GM23338 (cell line): ENCODE measurements at regions not wholly inside any gene's neighbourhood (a gene's known extent, or its start where the extent isn't known, plus 50 kb on each side); places are given as distances from the start of the nearest gene placed in this dataset.
"Not testable (repeated sequence)": the region's sequence is repeated elsewhere in the genome, so short reads cannot be mapped to it uniquely, and the experiment has no call there.

Source experiments
- ATAC-seq: fragments of 200-7000 bp; cut with Tn5 transposase; 3 replicates; pipeline ENCODE4 v1.9.1; 2020
- DNase-seq: peaks from one replicate; pipeline ENCODE4 v3.0.0-alpha.2; 2015; ENCODE audit warnings: low spot score
- H2AFZ ChIP-seq: fragments of 200-600 bp; sonication (generic); 2 replicates; pipeline ENCODE4 v1.8.0; 2016; ENCODE audit warnings: antibody characterized with exemption, mild to moderate bottlenecking, moderate library complexity
- H3F3A ChIP-seq: fragments of 200-600 bp; sonication (generic); replicated peaks from 2 replicates; pipeline ENCODE4 v1.8.0; 2017; ENCODE audit warnings: antibody characterized with exemption, mixed run types, low read depth
- H3K27ac ChIP-seq: fragments of 200-600 bp; sonication (generic); 2 replicates; pipeline ENCODE4 v1.6.1; 2016; ENCODE audit warnings: low read depth
- H3K27me3 ChIP-seq: fragments of 200-600 bp; sonication (generic); 2 replicates; pipeline ENCODE4 v1.8.0; 2016; ENCODE audit warnings: mild to moderate bottlenecking, mixed run types, moderate library complexity; ENCODE audit not compliant: insufficient read depth
- H3K36me3 ChIP-seq: fragments of 200-600 bp; sonication (generic); 2 replicates; pipeline ENCODE4 v1.8.0; 2016; ENCODE audit warnings: mild to moderate bottlenecking; ENCODE audit not compliant: insufficient read depth
- H3K4me1 ChIP-seq: fragments of 200-600 bp; sonication (generic); 2 replicates; pipeline ENCODE4 v1.8.0; 2016; ENCODE audit warnings: mild to moderate bottlenecking, moderate library complexity; ENCODE audit not compliant: insufficient read depth
- H3K4me2 ChIP-seq: fragments of 200-600 bp; sonication (generic); 2 replicates; pipeline ENCODE4 v1.7.1; 2017; ENCODE audit warnings: mixed run types
- H3K4me3 ChIP-seq: fragments of 200-600 bp; sonication (generic); 2 replicates; pipeline ENCODE4 v1.6.1; 2016; ENCODE audit warnings: mixed run types
- H3K79me2 ChIP-seq: fragments of 200-600 bp; sonication (generic); replicated peaks from 2 replicates; pipeline ENCODE4 v1.8.0; 2017; ENCODE audit warnings: mild to moderate bottlenecking; ENCODE audit not compliant: insufficient read depth
- H3K9me2 ChIP-seq: fragments of 200-600 bp; sonication (generic); 2 replicates; pipeline ENCODE4 v1.8.0; 2017; ENCODE audit not compliant: insufficient read depth
- H4K20me1 ChIP-seq: fragments of 200-600 bp; sonication (generic); replicated peaks from 2 replicates; pipeline ENCODE4 v1.8.0; 2017; ENCODE audit warnings: mild to moderate bottlenecking; ENCODE audit not compliant: insufficient read depth
- H3K27ac Mint-ChIP-seq: 2 replicates; pipeline ENCODE4 v1.8.0; 2020; ENCODE audit warnings: inconsistent platforms, mild to moderate bottlenecking, moderate library complexity, mixed read lengths
- H3K27me3 Mint-ChIP-seq: 3 replicates; pipeline ENCODE4 v1.8.0; 2022; ENCODE audit warnings: low read depth, mild to moderate bottlenecking, moderate library complexity, mixed read lengths, inconsistent platforms; ENCODE audit not compliant: insufficient read depth, poor library complexity
- H3K36me3 Mint-ChIP-seq: 3 replicates; pipeline ENCODE4 v1.8.0; 2021; ENCODE audit warnings: low read depth, mild to moderate bottlenecking, inconsistent platforms, moderate library complexity, mixed read lengths
- H3K4me1 Mint-ChIP-seq: 3 replicates; pipeline ENCODE4 v1.8.0; 2020; ENCODE audit warnings: mild to moderate bottlenecking, inconsistent platforms, mixed read lengths
- H3K4me3 Mint-ChIP-seq: 3 replicates; pipeline ENCODE4 v1.8.0; 2021; ENCODE audit warnings: moderate library complexity, mild to moderate bottlenecking, inconsistent platforms, mixed read lengths
- H3K9me3 Mint-ChIP-seq: 3 replicates; pipeline ENCODE4 v1.8.0; 2020; ENCODE audit warnings: moderate library complexity, mild to moderate bottlenecking, inconsistent platforms, mixed read lengths
- CTCF ChIP-seq, 2 experiments: fragments of 200-600 bp in 1 of 2; sonication (generic) in 1 of 2; conservative IDR thresholded peaks; 2 replicates each; pipeline versions ENCODE4 v1.5.1 to v1.6.1; 2016 to 2017; ENCODE audit warnings: antibody characterized with exemption in 2 of 2, low read depth in 2 of 2, mild to moderate bottlenecking in 2 of 2, moderate library complexity in 1 of 2
- EZH2 ChIP-seq: fragments of 200-600 bp; sonication (generic); IDR thresholded peaks from one replicate; pipeline ENCODE4 v1.8.0; 2017; ENCODE audit warnings: antibody characterized with exemption, mild to moderate bottlenecking, low read depth; ENCODE audit not compliant: unreplicated experiment
- REST ChIP-seq: IDR thresholded peaks from one replicate; pipeline ENCODE4 v1.6.1; 2018; ENCODE audit warnings: antibody characterized with exemption; ENCODE audit not compliant: unreplicated experiment
- ZNF114 ChIP-seq: fragments of 250-450 bp; sonication (Bioruptor Pico); IDR thresholded peaks from 2 replicates; pipeline ENCODE4 v1.5.0; 2020; ENCODE audit warnings: mild to moderate bottlenecking, moderate library complexity
- ZNF331 ChIP-seq: fragments of 250-450 bp; sonication (Bioruptor Pico); IDR thresholded peaks from 2 replicates; pipeline ENCODE4 v1.5.0; 2020; ENCODE audit warnings: low read depth, mild to moderate bottlenecking, moderate library complexity

DNA sequence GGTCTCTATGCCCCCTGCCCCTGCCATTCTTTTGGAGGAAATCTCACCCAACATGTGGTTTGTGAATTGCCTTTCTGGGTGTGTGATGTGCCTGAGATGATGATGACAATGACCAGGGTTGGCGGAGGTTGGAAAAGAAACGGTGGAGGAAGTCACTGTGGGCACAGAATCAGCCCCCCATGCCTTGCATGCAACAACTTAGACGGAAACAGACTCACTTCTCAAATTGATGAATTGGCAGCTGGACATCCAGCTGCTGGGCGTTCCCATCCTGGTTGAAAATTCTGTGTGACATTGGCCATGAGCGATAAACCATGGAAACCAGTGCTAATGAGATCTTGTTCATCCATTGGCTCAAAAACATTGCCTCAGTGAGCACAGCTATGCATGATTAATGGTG is 95.8 kb upstream of the LY86 start:
- Mint-ChIP-seq H3K4me3 (no peak overlapping the region), H3K27me3 (no peaks in the 10 kb centered on the region)

DNA sequence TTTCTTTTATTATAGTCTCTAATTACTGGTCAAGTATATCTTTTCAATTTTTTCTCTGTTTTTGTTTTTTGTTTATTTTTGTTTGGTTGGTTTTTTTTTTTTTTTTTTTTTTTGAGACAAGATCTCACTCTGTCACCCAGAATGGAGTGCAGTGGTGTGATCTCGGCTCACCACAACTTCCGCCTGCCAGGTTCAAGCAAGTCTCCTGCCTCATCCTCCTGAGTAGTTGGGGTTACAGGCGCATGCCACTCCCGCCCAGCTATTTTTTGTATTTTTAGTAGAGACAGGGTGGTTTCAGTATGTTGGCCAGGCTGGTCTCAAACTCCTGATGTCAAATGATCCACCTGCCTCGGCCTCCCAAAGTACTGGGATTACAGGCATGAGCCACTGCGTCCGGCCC is 94.4 kb upstream of the LY86 start:
- not testable (repeated sequence) for H3K4me3 Mint-ChIP-seq, H3K27me3 Mint-ChIP-seq, H3K4me2 ChIP-seq, H4K20me1 ChIP-seq, H3K4me3 ChIP-seq, ATAC-seq, H3K4me1 ChIP-seq, DNase-seq, H3K27ac Mint-ChIP-seq, H3F3A ChIP-seq, H3K9me3 Mint-ChIP-seq, H3K36me3 ChIP-seq, H3K4me1 Mint-ChIP-seq, H3K79me2 ChIP-seq, H3K9me2 ChIP-seq, H3K27ac ChIP-seq, H3K27me3 ChIP-seq, H3K36me3 Mint-ChIP-seq
- 0 out of 2 replicates have a peak overlapping the region, but pooled peaks have one; percentile 12 for H2AFZ ChIP-seq

More for the DNA sequence above, 95.8 kb upstream of the LY86 start:
- no peak for ATAC-seq
- TF ChIP-seq CTCF (conservative IDR thresholded peaks at IDR 0.05; ENCODE audit: low read depth in 2 of 2) (no peak), ZNF331 (CRISPR knock-in tag) (no peak), REST (no peak), ZNF114 (CRISPR knock-in tag) (no peak)
- Histone ChIP-seq H2AFZ (no peak overlapping the region), H4K20me1 (no peaks in the 10 kb centered on the region), H3K9me2 (peaks cover 6% of the 10 kb centered on the region), H3K27ac (no peak overlapping the region), H3K79me2 (no peaks in the 10 kb centered on the region), H3K36me3 (no peaks in the 10 kb centered on the region), H3F3A (no peaks in the 10 kb centered on the region), H3K27me3 (no peaks in the 10 kb centered on the region), H3K4me3 (no peak overlapping the region), H3K4me2 (no peak overlapping the region), H3K4me1 (no peaks in the 10 kb centered on the region)
- Mint-ChIP-seq H3K36me3 (no peaks in the 10 kb centered on the region), H3K27ac (no peak overlapping the region), H3K4me1 (no peaks in the 10 kb centered on the region), H3K9me3 (no peaks in the 10 kb centered on the region)
- DNase-seq: no peak

DNA sequence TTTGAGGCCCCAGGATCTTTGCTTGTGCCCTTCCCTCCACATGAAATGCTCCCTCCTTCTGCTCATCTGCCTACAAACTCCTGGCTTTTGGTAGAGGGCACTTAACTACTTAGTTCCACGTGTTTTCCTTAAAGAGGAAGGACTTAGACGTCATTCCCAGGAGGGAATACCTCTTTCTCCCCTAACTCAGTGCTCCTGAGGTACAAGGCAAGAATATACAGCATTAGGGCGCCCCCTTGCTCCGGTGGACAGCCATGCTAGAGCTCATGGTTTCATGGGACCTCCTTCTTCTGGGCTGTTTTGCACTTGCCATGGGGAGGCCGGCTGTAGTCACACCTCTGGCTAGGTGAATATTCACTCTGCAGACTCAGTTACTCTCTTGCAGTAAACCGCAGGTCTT is 93.8 kb upstream of the LY86 start:
- H4K20me1 ChIP-seq: no peaks in the 10 kb centered on the region
- no peaks in the 10 kb centered on the region for H3K9me3 Mint-ChIP-seq
- ATAC-seq (peak; percentile 100), DNase-seq (peak; percentile 89)
- H3K27ac Mint-ChIP-seq: no peak overlapping the region
- H2AFZ ChIP-seq: 0 out of 2 replicates have a peak overlapping the region, but pooled peaks have one; percentile 12
- H3K36me3 ChIP-seq: no peaks in the 10 kb centered on the region
- no peaks in the 10 kb centered on the region for H3F3A ChIP-seq
- H3K27ac ChIP-seq: no peak overlapping the region
- H3K4me1 ChIP-seq: no peaks in the 10 kb centered on the region
- H3K4me3 Mint-ChIP-seq: no peak overlapping the region
- no peaks in the 10 kb centered on the region for H3K27me3 ChIP-seq
- no peaks in the 10 kb centered on the region for H3K27me3 Mint-ChIP-seq
- H3K4me2 ChIP-seq: no peak overlapping the region
- H3K36me3 Mint-ChIP-seq: no peaks in the 10 kb centered on the region
- H3K9me2 ChIP-seq: peaks cover 6% of the 10 kb centered on the region; the same call in 1 of the 2 replicates
- H3K4me3 ChIP-seq: no peak overlapping the region
- no peaks in the 10 kb centered on the region for H3K79me2 ChIP-seq
- no peaks in the 10 kb centered on the region; the same call in 2 of the 3 replicates for H3K4me1 Mint-ChIP-seq
- no peak for TF ChIP-seq EZH2
